Right lobe of liver (tissue), 4 donors: ENCODE measurements at regions not wholly inside any gene's neighbourhood (a gene's known extent, or its start where the extent isn't known, plus 50 kb on each side); places are given as distances from the start of the nearest gene placed in this dataset.

Experiments
- CTCF ChIP-seq, 4 donors: fragments of 200-600 bp in 3 of 4; fragments of 450-650 bp in 1 of 4; IDR thresholded peaks; one replicate each; pipeline versions ENCODE4 v1.5.1 to v1.8.0; 2016 to 2022; ENCODE audit warnings: antibody characterized with exemption in 4 of 4, mild to moderate bottlenecking in 2 of 4
- POLR2A ChIP-seq: fragments of 450-650 bp; IDR thresholded peaks from one replicate; pipeline ENCODE4 v1.6.1; 2017; ENCODE audit warnings: antibody characterized with exemption, mild to moderate bottlenecking
- donor health status: DM: no; HTN: no; CAD: no.
- donor health status: DM: no; HTN: no; CAD: no.
- donor health status: DM: no; HTN: yes; CAD: no.

- no peak for TF ChIP-seq POLR2A
- no peak for TF ChIP-seq CTCF (IDR thresholded peaks at IDR 0.05)
Observed at GRCh38 chr6:113491376-113491775, 365.8 kb upstream of the MARCKS start.
